GM11168 (cell line): ENCODE measurements at regions not wholly inside any gene's neighbourhood (a gene's known extent, or its start where the extent isn't known, plus 50 kb on each side); places are given as distances from the start of the nearest gene placed in this dataset.

Experiments
- in situ Hi-C: fragments of 300-500 bp; cut with MboI; formaldehyde crosslinking; loops from one replicate; pipeline ENCODE4 v1.12.0; 2022; ENCODE audit warnings: low sequenced_read_pairs; ENCODE audit not compliant: unreplicated experiment

GRCh38 chr22:27201741-27202140, 544.4 kb downstream of the MIAT start:
- in situ Hi-C loops, result no loop called here

GRCh38 chr22:27203276-27203660, 545.9 kb downstream of the MIAT start:
- in situ Hi-C loops, result no loop called here

- in situ Hi-C loops, result no loop called here
Observed at GRCh38 chr22:27204280-27204679, 546.9 kb downstream of the MIAT start.

- in situ Hi-C loops, result no loop called here
Observed at GRCh38 chr22:27204817-27205216, 547.4 kb downstream of the MIAT start.

- in situ Hi-C loops, result no loop called here
Observed at GRCh38 chr22:27205492-27206373, 548.3 kb downstream of the MIAT start.

- in situ Hi-C loops, result no loop called here
Observed at GRCh38 chr22:27206374-27207133, 549.2 kb downstream of the MIAT start.

- in situ Hi-C loops, result no loop called here
Observed at GRCh38 chr22:27207266-27207665, 549.9 kb downstream of the MIAT start.

GRCh38 chr22:27207907-27208306, 550.5 kb downstream of the MIAT start:
- in situ Hi-C loops, result no loop called here

GRCh38 chr22:27210111-27210730, 552.8 kb downstream of the MIAT start:
- in situ Hi-C loops, result no loop called here

- in situ Hi-C loops, result no loop called here
Observed at GRCh38 chr22:27212102-27212501, 554.7 kb downstream of the MIAT start.

- in situ Hi-C loops, result no loop called here
Observed at GRCh38 chr22:27212617-27213177, 555.3 kb downstream of the MIAT start.

- in situ Hi-C loops, result no loop called here
Observed at GRCh38 chr22:27213294-27213693, 555.9 kb downstream of the MIAT start.

GRCh38 chr22:27213766-27214581, 556.6 kb downstream of the MIAT start:
- in situ Hi-C loops, result no loop called here

- in situ Hi-C loops, result no loop called here
Observed at GRCh38 chr22:27214691-27215090, 557.3 kb downstream of the MIAT start.

GRCh38 chr22:27215871-27216270, 558.5 kb downstream of the MIAT start:
- in situ Hi-C loops, result no loop called here

- in situ Hi-C loops, result no loop called here
Observed at GRCh38 chr22:27216444-27216843, 559.1 kb downstream of the MIAT start.

- in situ Hi-C loops, result no loop called here
Observed at GRCh38 chr22:27217154-27217553, 559.8 kb downstream of the MIAT start.

GRCh38 chr22:27218012-27218920, 560.9 kb downstream of the MIAT start:
- in situ Hi-C loops, result no loop called here

GRCh38 chr22:27219036-27219435, 561.6 kb downstream of the MIAT start:
- in situ Hi-C loops, result no loop called here
